Keratinocyte (primary cell): ENCODE measurements at regions not wholly inside any gene's neighbourhood (a gene's known extent, or its start where the extent isn't known, plus 50 kb on each side); places are given as distances from the start of the nearest gene placed in this dataset.

ENCODE experiments used
- DNase-seq: peaks from one replicate; pipeline ENCODE4 v3.0.0-alpha.2; 2011; ENCODE audit warnings: low read depth, missing footprints, low spot score
- FAIRE-seq: peaks from 2 replicates; lab custom pipeline; 2011; peaks lifted over from hg19 to GRCh38; lab: Jason Lieb, UNC
- H2AFZ ChIP-seq: 2 replicates; pipeline ENCODE4 v1.6.0; 2012; ENCODE audit warnings: low read length, control low read depth, inconsistent platforms; ENCODE audit not compliant: control insufficient read depth
- H3K27ac ChIP-seq: 2 replicates; pipeline ENCODE4 v1.5.1; 2011; ENCODE audit warnings: low read length; ENCODE audit not compliant: control insufficient read depth, insufficient read depth
- H3K27me3 ChIP-seq: 3 replicates; pipeline ENCODE4 v1.6.0; 2011; ENCODE audit warnings: low read length; ENCODE audit not compliant: control insufficient read depth, insufficient read depth; ENCODE audit errors: extremely low read depth
- H3K36me3 ChIP-seq, 2 experiments: 2 replicates in 1 of 2; 3 replicates in 1 of 2; pipeline ENCODE4 v1.5.1; 2011; ENCODE audit warnings: low read length in 2 of 2, mild to moderate bottlenecking in 1 of 2; ENCODE audit not compliant: control insufficient read depth in 2 of 2, insufficient read depth in 2 of 2; ENCODE audit errors: extremely low read depth in 1 of 2
- H3K4me1 ChIP-seq: 3 replicates; pipeline ENCODE4 v1.5.1; 2011; ENCODE audit warnings: low read length; ENCODE audit not compliant: control insufficient read depth, insufficient read depth; ENCODE audit errors: extremely low read depth
- H3K4me2 ChIP-seq: 3 replicates; pipeline ENCODE4 v1.6.0; 2011; ENCODE audit warnings: low read depth, low read length; ENCODE audit not compliant: control insufficient read depth, insufficient read depth; ENCODE audit errors: extremely low read depth
- H3K4me3 ChIP-seq, 3 experiments: fragments of 200-600 bp in 1 of 3; sonication (generic) in 1 of 3; 2 replicates in 2 of 3; 3 replicates in 1 of 3; pipeline ENCODE4 v1.5.1; 2011 to 2016; ENCODE audit warnings: low read length in 3 of 3, mild to moderate bottlenecking in 3 of 3, control low read depth in 2 of 3, inconsistent platforms in 1 of 3, low read depth in 1 of 3, mixed read lengths in 1 of 3, mixed run types in 1 of 3, moderate library complexity in 1 of 3; ENCODE audit not compliant: control insufficient read depth in 2 of 3, insufficient read depth in 2 of 3; ENCODE audit errors: extremely low read depth in 1 of 3
- H3K79me2 ChIP-seq: 2 replicates; pipeline ENCODE4 v1.6.0; 2012; ENCODE audit warnings: low read length; ENCODE audit not compliant: control insufficient read depth, insufficient read depth
- H3K9ac ChIP-seq: 3 replicates; pipeline ENCODE4 v1.6.0; 2011; ENCODE audit warnings: low read length; ENCODE audit not compliant: control insufficient read depth, insufficient read depth; ENCODE audit errors: extremely low read depth
- H3K9me1 ChIP-seq: 3 replicates; pipeline ENCODE4 v1.6.0; 2011; ENCODE audit warnings: low read length; ENCODE audit not compliant: control insufficient read depth, insufficient read depth; ENCODE audit errors: extremely low read depth
- H3K9me3 ChIP-seq: 2 replicates; pipeline ENCODE4 v1.5.1; 2012; ENCODE audit warnings: low read depth, low read length; ENCODE audit not compliant: control insufficient read depth
- H4K20me1 ChIP-seq: 3 replicates; pipeline ENCODE4 v1.6.0; 2011; ENCODE audit warnings: low read length; ENCODE audit not compliant: control insufficient read depth, insufficient read depth; ENCODE audit errors: extremely low read depth
- CTCF ChIP-seq, 3 experiments: IDR thresholded peaks in 1 of 3; conservative IDR thresholded peaks in 1 of 3; optimal IDR thresholded peaks in 1 of 3; 2 replicates in 2 of 3; 3 replicates in 1 of 3; pipeline versions ENCODE3 to v1.5.1; 2011; ENCODE audit warnings: low read length in 3 of 3, mild to moderate bottlenecking in 3 of 3, moderate library complexity in 2 of 3, control low read depth in 1 of 3, inconsistent platforms in 1 of 3; ENCODE audit not compliant: insufficient read depth in 2 of 3; ENCODE audit errors: extremely low read depth in 1 of 3
- EZH2 ChIP-seq: IDR thresholded peaks from one replicate; pipeline ENCODE4 v1.6.1; 2012; ENCODE audit warnings: inconsistent platforms, mild to moderate bottlenecking, low read length, moderate library complexity
- dilution Hi-C: fragments of 300-500 bp; cut with MboI; formaldehyde crosslinking; loops from one replicate; pipeline ENCODE4 v1.7.0; 2020; ENCODE audit warnings: low sequenced_read_pairs; ENCODE audit not compliant: extremely low pct_ligation_motif_present

GRCh38 chr2:203591642-203592041 lies 56.5 kb upstream of the RAPH1 start:
- Histone ChIP-seq H3K4me3 (no peak overlapping the region), H3K4me1 (peaks cover 4% of the 10 kb centered on the region), H3K4me2 (no peak overlapping the region), H3K79me2 (no peaks in the 10 kb centered on the region), H3K9ac (no peak overlapping the region), H3K9me3 (no peaks in the 10 kb centered on the region), H3K27ac (no peak overlapping the region), H3K9me1 (no peaks in the 10 kb centered on the region), H3K27me3 (no peaks in the 10 kb centered on the region), H3K36me3 (no peaks in the 10 kb centered on the region), H4K20me1 (no peaks in the 10 kb centered on the region), H2AFZ (no peak overlapping the region)
- no peak for DNase-seq
- dilution Hi-C loops = no loop called here
- no peak for FAIRE-seq
- no peak for TF ChIP-seq EZH2
- no peak for TF ChIP-seq CTCF (optimal IDR thresholded peaks at IDR 0.05 in 1 of 3, IDR thresholded peaks at IDR 0.05 in 1 of 3, conservative IDR thresholded peaks at IDR 0.05 in 1 of 3; ENCODE audit: extremely low read depth in 1 of 3, insufficient read depth in 2 of 3, low read length in 3 of 3)

- no peak overlapping the region for H3K4me3 ChIP-seq
- no peak overlapping the region for H3K27ac ChIP-seq
- DNase-seq = no peak
- no peaks in the 10 kb centered on the region for H3K27me3 ChIP-seq
- H3K9ac ChIP-seq = no peak overlapping the region
- H3K9me1 ChIP-seq = no peaks in the 10 kb centered on the region
- dilution Hi-C loops = no loop called here
- H3K4me1 ChIP-seq = no peaks in the 10 kb centered on the region
- no peak for FAIRE-seq
- no peaks in the 10 kb centered on the region for H3K9me3 ChIP-seq
- no peaks in the 10 kb centered on the region for H3K36me3 ChIP-seq
- no peaks in the 10 kb centered on the region for H3K79me2 ChIP-seq
- no peak overlapping the region for H2AFZ ChIP-seq
- H4K20me1 ChIP-seq = no peaks in the 10 kb centered on the region
- no peak overlapping the region for H3K4me2 ChIP-seq
- no peak for TF ChIP-seq CTCF (optimal IDR thresholded peaks at IDR 0.05 in 1 of 3, IDR thresholded peaks at IDR 0.05 in 1 of 3, conservative IDR thresholded peaks at IDR 0.05 in 1 of 3; ENCODE audit: extremely low read depth in 1 of 3, insufficient read depth in 2 of 3, low read length in 3 of 3)
- TF ChIP-seq EZH2 = no peak
These were observed 57.4 kb upstream of the RAPH1 start for GRCh38 chr2:203592470-203592869.
